CD14-positive monocyte (primary cell): ENCODE measurements at regions not wholly inside any gene's neighbourhood (a gene's known extent, or its start where the extent isn't known, plus 50 kb on each side); places are given as distances from the start of the nearest gene placed in this dataset.

Source experiments
- DNase-seq, 3 donors: peaks; one replicate each; pipeline ENCODE4 v3.0.0-alpha.2; 2011 to 2022
- H2AFZ ChIP-seq: 2 replicates; pipeline ENCODE4 v1.6.0; 2012; ENCODE audit warnings: mild to moderate bottlenecking, low read depth, low read length, inconsistent platforms; ENCODE audit not compliant: insufficient read depth, poor library complexity, severe bottlenecking
- H3K27ac ChIP-seq, 2 donors: 1 replicate in 1 of 2; 2 replicates in 1 of 2; pipeline ENCODE4 v1.5.1; 2012 to 2013; ENCODE audit warnings: low read length in 2 of 2, control low read depth in 1 of 2, inconsistent platforms in 1 of 2, low read depth in 1 of 2, mild to moderate bottlenecking in 1 of 2
- H3K27me3 ChIP-seq, 2 donors: one replicate each; pipeline versions ENCODE4 v1.6.0 to v1.6.1; 2011 to 2013; ENCODE audit warnings: low read length in 2 of 2; ENCODE audit not compliant: control insufficient read depth in 2 of 2, insufficient read depth in 2 of 2
- H3K36me3 ChIP-seq, 2 donors: replicated peaks in 1 of 2; 1 replicate in 1 of 2; 2 replicates in 1 of 2; pipeline versions ENCODE4 v1.5.1 to v1.6.1; 2012 to 2013; ENCODE audit warnings: low read length in 2 of 2, control low read depth in 1 of 2, inconsistent platforms in 1 of 2, mild to moderate bottlenecking in 1 of 2; ENCODE audit not compliant: insufficient read depth in 2 of 2, control insufficient read depth in 1 of 2
- H3K4me1 ChIP-seq, 2 donors: 1 replicate in 1 of 2; 2 replicates in 1 of 2; pipeline versions ENCODE4 v1.5.1 to v1.6.1; 2012 to 2013; ENCODE audit warnings: low read length in 2 of 2, control low read depth in 1 of 2, inconsistent platforms in 1 of 2, mild to moderate bottlenecking in 1 of 2, moderate library complexity in 1 of 2; ENCODE audit not compliant: insufficient read depth in 2 of 2, control insufficient read depth in 1 of 2
- H3K4me2 ChIP-seq: replicated peaks from 2 replicates; pipeline ENCODE3; 2012; ENCODE audit warnings: low read length, moderate library complexity, mild to moderate bottlenecking; ENCODE audit not compliant: poor library complexity, severe bottlenecking; ENCODE audit errors: extremely low read depth
- H3K4me3 ChIP-seq, 3 experiments: fragments of 200-600 bp in 1 of 3; sonication (generic) in 1 of 3; replicated peaks in 1 of 3; 1 replicate in 2 of 3; 2 replicates in 1 of 3; pipeline ENCODE4 v1.5.1; 2011 to 2013; ENCODE audit warnings: low read length in 3 of 3, mild to moderate bottlenecking in 3 of 3, control low read depth in 2 of 3, low read depth in 2 of 3, inconsistent platforms in 1 of 3, moderate library complexity in 1 of 3
- H3K79me2 ChIP-seq: 2 replicates; pipeline ENCODE4 v1.6.0; 2012; ENCODE audit warnings: mild to moderate bottlenecking, control low read depth, inconsistent platforms, low read length, moderate library complexity; ENCODE audit not compliant: insufficient read depth
- H3K9ac ChIP-seq: 2 replicates; pipeline ENCODE4 v1.6.0; 2017; ENCODE audit warnings: low read length, mild to moderate bottlenecking; ENCODE audit not compliant: insufficient read depth, poor library complexity, severe bottlenecking
- H3K9me3 ChIP-seq, 2 donors: replicated peaks in 1 of 2; 1 replicate in 1 of 2; 2 replicates in 1 of 2; pipeline versions ENCODE4 v1.5.1 to v1.6.1; 2012 to 2013; ENCODE audit warnings: low read length in 2 of 2, control low read depth in 1 of 2; ENCODE audit not compliant: control insufficient read depth in 1 of 2, insufficient read depth in 1 of 2
- H4K20me1 ChIP-seq: 2 replicates; pipeline ENCODE4 v1.6.0; 2012; ENCODE audit warnings: mild to moderate bottlenecking, low read length, control low read depth, moderate library complexity; ENCODE audit not compliant: insufficient read depth
- H3K27ac Mint-ChIP-seq, 7 donors: one replicate each; pipeline ENCODE4 v1.8.0; 2020; ENCODE audit warnings: mild to moderate bottlenecking in 7 of 7, mixed read lengths in 7 of 7, moderate library complexity in 6 of 7, inconsistent platforms in 2 of 7
- H3K27me3 Mint-ChIP-seq, 3 donors: one replicate each; pipeline ENCODE4 v1.8.0; 2021 to 2022; ENCODE audit warnings: low read depth in 3 of 3, mild to moderate bottlenecking in 3 of 3, mixed read lengths in 3 of 3, moderate library complexity in 3 of 3, inconsistent platforms in 1 of 3
- H3K36me3 Mint-ChIP-seq, 2 donors: one replicate each; pipeline ENCODE4 v1.8.0; 2020; ENCODE audit warnings: mixed read lengths in 2 of 2, inconsistent platforms in 1 of 2, mild to moderate bottlenecking in 1 of 2
- H3K4me1 Mint-ChIP-seq: one replicate; pipeline ENCODE4 v1.8.0; 2020; ENCODE audit warnings: mild to moderate bottlenecking, mixed read lengths
- H3K4me3 Mint-ChIP-seq, 2 donors: one replicate each; pipeline ENCODE4 v1.8.0; 2020; ENCODE audit warnings: mild to moderate bottlenecking in 2 of 2, mixed read lengths in 2 of 2, moderate library complexity in 1 of 2
- H3K9me3 Mint-ChIP-seq, 7 donors: one replicate each; pipeline ENCODE4 v1.8.0; 2020 to 2022; ENCODE audit warnings: mixed read lengths in 7 of 7, mild to moderate bottlenecking in 6 of 7, moderate library complexity in 6 of 7, inconsistent platforms in 2 of 7
- WGBS: methylation state at CpG from one replicate; pipeline ENCODE4 v1.1.5; 2013; ENCODE audit warnings: missing lambda C conversion rate; ENCODE audit not compliant: insufficient coverage; 5-methylcytosine and 5-hydroxymethylcytosine counted together
- intact Hi-C, 2 donors: fragments of 100-400 bp; cut with micrococcal nuclease; formaldehyde crosslinking; loops; one replicate each; pipeline versions ENCODE4 v1.15.0 to v1.15.1; 2023
- TF ChIP-seq, protein P1 (sequence below): fragments of 200-600 bp; IDR thresholded peaks from one replicate; pipeline ENCODE4 v1.8.0; 2022; ENCODE audit warnings: antibody characterized with exemption, mild to moderate bottlenecking

DNA sequence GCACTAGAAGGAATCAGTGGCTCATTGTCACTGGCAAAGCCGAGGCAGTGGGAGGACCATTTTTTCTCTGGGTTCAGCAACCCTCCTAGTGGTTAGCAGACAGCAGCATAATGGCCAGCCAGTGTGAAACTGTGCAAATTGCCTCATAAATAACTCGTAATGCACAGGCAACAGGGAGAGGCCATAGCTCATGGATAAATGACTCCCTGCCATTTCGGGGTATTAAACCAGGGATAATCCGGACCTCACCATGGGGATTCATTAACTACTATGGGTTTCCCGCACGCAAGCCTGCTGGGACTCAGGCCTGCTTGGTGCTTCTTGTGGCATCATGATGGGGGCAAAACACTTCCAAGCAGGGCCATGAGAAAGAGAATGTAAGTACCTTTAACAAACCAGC lies 158.2 kb upstream of the CHD6 start:
- no peak overlapping the region for H3K27ac ChIP-seq
- no peak overlapping the region for H3K27ac Mint-ChIP-seq
- no peak overlapping the region for H3K9ac ChIP-seq
- intact Hi-C loops = no loop called here
- H3K4me3 ChIP-seq = no peak overlapping the region
- no peaks in the 10 kb centered on the region for H3K9me3 ChIP-seq
- no peaks in the 10 kb centered on the region for H3K4me1 ChIP-seq
- H3K79me2 ChIP-seq = no peaks in the 10 kb centered on the region
- TF ChIP-seq, protein P1, sequence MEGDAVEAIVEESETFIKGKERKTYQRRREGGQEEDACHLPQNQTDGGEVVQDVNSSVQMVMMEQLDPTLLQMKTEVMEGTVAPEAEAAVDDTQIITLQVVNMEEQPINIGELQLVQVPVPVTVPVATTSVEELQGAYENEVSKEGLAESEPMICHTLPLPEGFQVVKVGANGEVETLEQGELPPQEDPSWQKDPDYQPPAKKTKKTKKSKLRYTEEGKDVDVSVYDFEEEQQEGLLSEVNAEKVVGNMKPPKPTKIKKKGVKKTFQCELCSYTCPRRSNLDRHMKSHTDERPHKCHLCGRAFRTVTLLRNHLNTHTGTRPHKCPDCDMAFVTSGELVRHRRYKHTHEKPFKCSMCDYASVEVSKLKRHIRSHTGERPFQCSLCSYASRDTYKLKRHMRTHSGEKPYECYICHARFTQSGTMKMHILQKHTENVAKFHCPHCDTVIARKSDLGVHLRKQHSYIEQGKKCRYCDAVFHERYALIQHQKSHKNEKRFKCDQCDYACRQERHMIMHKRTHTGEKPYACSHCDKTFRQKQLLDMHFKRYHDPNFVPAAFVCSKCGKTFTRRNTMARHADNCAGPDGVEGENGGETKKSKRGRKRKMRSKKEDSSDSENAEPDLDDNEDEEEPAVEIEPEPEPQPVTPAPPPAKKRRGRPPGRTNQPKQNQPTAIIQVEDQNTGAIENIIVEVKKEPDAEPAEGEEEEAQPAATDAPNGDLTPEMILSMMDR = no peak
- no peaks in the 10 kb centered on the region for H4K20me1 ChIP-seq
- DNase-seq = no peak
- H3K27me3 ChIP-seq = no peaks in the 10 kb centered on the region
- WGBS = 94% methylated on average over 6 of the region's 6 CpGs
- H3K27me3 Mint-ChIP-seq = peaks cover 2 to 6% (median 3%) of the 10 kb centered on the region in 3 donors
- no peak overlapping the region for H2AFZ ChIP-seq
- no peaks in the 10 kb centered on the region for H3K36me3 Mint-ChIP-seq
- peaks cover 0 to 5% (median 3%) of the 10 kb centered on the region in 7 donors for H3K9me3 Mint-ChIP-seq
- no peak overlapping the region for H3K4me3 Mint-ChIP-seq
- H3K4me2 ChIP-seq = no peak overlapping the region
- H3K4me1 Mint-ChIP-seq = no peaks in the 10 kb centered on the region
- no peaks in the 10 kb centered on the region for H3K36me3 ChIP-seq

DNA sequence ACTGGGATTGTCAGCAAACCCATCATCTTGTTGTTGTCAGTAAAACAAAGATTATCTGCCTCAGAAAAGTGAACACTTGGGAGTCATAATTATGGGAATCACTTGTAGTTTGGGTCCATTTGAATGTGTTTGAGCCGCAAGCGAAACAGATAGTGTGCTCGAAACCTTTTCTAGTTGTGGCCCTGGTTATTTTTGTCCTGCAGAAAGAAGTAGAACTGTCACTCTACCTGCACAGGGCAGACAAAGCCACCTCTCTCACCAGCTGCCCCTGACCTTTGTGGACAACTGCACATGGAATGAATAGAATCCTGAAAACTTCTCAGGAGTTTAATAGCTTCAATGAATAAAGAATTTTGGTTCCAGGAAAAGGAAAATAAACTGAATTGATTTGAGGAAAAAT lies 156.1 kb upstream of the CHD6 start:
- intact Hi-C loops = no loop called here
- no peak overlapping the region for H3K27ac Mint-ChIP-seq
- DNase-seq = no peak
- H3K4me1 Mint-ChIP-seq = no peaks in the 10 kb centered on the region
- H3K79me2 ChIP-seq = no peaks in the 10 kb centered on the region
- H3K27me3 ChIP-seq = no peaks in the 10 kb centered on the region
- no peak overlapping the region for H3K4me3 Mint-ChIP-seq
- H3K36me3 Mint-ChIP-seq = no peaks in the 10 kb centered on the region
- H3K36me3 ChIP-seq = no peaks in the 10 kb centered on the region
- TF ChIP-seq, protein P1 = no peak
- no peak overlapping the region for H3K9ac ChIP-seq
- no peaks in the 10 kb centered on the region for H3K4me1 ChIP-seq
- no peak overlapping the region for H3K4me2 ChIP-seq
- WGBS = 60% methylated on average over 1 of the region's 3 CpGs
- peaks cover 2 to 5% (median 2%) of the 10 kb centered on the region in 3 donors for H3K27me3 Mint-ChIP-seq
- H3K4me3 ChIP-seq = no peak overlapping the region
- no peak overlapping the region for H3K27ac ChIP-seq
- H2AFZ ChIP-seq = no peak overlapping the region
- H3K9me3 ChIP-seq = no peaks in the 10 kb centered on the region
- H4K20me1 ChIP-seq = no peaks in the 10 kb centered on the region
- peaks cover 0 to 4% (median 2%) of the 10 kb centered on the region in 7 donors for H3K9me3 Mint-ChIP-seq
